Heart left ventricle (tissue), 16 donors: ENCODE measurements at regions not wholly inside any gene's neighbourhood (a gene's known extent, or its start where the extent isn't known, plus 50 kb on each side); places are given as distances from the start of the nearest gene placed in this dataset.

Experiments used
- ATAC-seq, 4 donors: fragments of 200-7000 bp; cut with Tn5 transposase; one replicate each; pipeline ENCODE4 v1.9.1; 2020 to 2022; ENCODE audit warnings: moderate library complexity in 4 of 4, mild to moderate bottlenecking in 3 of 4, moderate number of reproducible peaks in 1 of 4
- DNase-seq, 5 donors: peaks; one replicate each; pipeline ENCODE4 v3.0.0-alpha.2; 2020
- H3K27ac ChIP-seq, 12 donors: fragments of 200-600 bp; sonication (generic) in 4 of 12; one replicate each; pipeline versions ENCODE4 v1.5.0 to v1.8.0; 2016 to 2022; ENCODE audit warnings: mild to moderate bottlenecking in 2 of 12
- H3K27me3 ChIP-seq, 9 donors: fragments of 200-600 bp; sonication (generic) in 2 of 9; one replicate each; pipeline versions ENCODE4 v1.5.1 to v1.8.0; 2016 to 2022; ENCODE audit warnings: mild to moderate bottlenecking in 3 of 9
- H3K36me3 ChIP-seq, 9 donors: fragments of 200-600 bp; sonication (generic) in 2 of 9; one replicate each; pipeline versions ENCODE4 v1.5.0 to v1.8.0; 2018 to 2022; ENCODE audit warnings: mild to moderate bottlenecking in 2 of 9
- H3K4me1 ChIP-seq, 12 donors: fragments of 200-600 bp; sonication (generic) in 4 of 12; one replicate each; pipeline versions ENCODE4 v1.5.0 to v1.8.0; 2016 to 2022; ENCODE audit warnings: mild to moderate bottlenecking in 3 of 12
- H3K4me3 ChIP-seq, 12 donors: fragments of 200-600 bp; sonication (generic) in 4 of 12; one replicate each; pipeline versions ENCODE4 v1.5.0 to v1.8.0; 2017 to 2022; ENCODE audit warnings: mild to moderate bottlenecking in 9 of 12, moderate library complexity in 4 of 12
- H3K9me3 ChIP-seq, 12 donors: fragments of 200-600 bp; sonication (generic) in 4 of 12; one replicate each; pipeline versions ENCODE4 v1.5.0 to v1.8.0; 2016 to 2022; ENCODE audit warnings: mild to moderate bottlenecking in 1 of 12
- CTCF ChIP-seq, 12 donors: fragments of 200-600 bp; sonication (generic) in 4 of 12; IDR thresholded peaks; one replicate each; pipeline versions ENCODE4 v1.5.0 to v1.8.0; 2018 to 2022; ENCODE audit warnings: antibody characterized with exemption in 12 of 12, mild to moderate bottlenecking in 5 of 12
- POLR2A ChIP-seq, 2 donors: fragments of 450-650 bp; IDR thresholded peaks; one replicate each; pipeline ENCODE4 v1.6.1; 2017; ENCODE audit warnings: antibody characterized with exemption in 2 of 2, mild to moderate bottlenecking in 2 of 2, moderate library complexity in 2 of 2
- WGBS, 4 donors: extraction: QIAGEN DNeasy Blood & Tissue Kit in 2 of 4; methylation state at CpG; one replicate each; pipeline versions ENCODE4 v1.1.5 to v1.1.7; 2013 to 2018; 5-methylcytosine and 5-hydroxymethylcytosine counted together
- intact Hi-C, 10 donors: fragments of 100-400 bp; cut with DNase I; formaldehyde crosslinking; loops; one replicate each; pipeline versions ENCODE4 v1.11.1 to v1.14.2; 2022
- donor health status: ischemic (EF 13 %, LVEDD 7.1; RV severe dilation, severe dysfunction).
- donor health status: healthy with polysubstance abuse.
- donor health status: DM: no; HTN: yes; CAD: no.
- donor health status: DM: no; HTN: no; CAD: no.
- donor health status: ischemic (EF 25% LVEDD 6.9; RV normal size, moderate dysfunction).
- donor health status: ischemic (EF 25% LVEDD 5.7; RV mildly dilated, moderate dysfunction).
- donor health status: healthy.
- donor health status: DM: yes; HTN: yes; CAD: no.
- donor health status: ischemic (EF 35%, LVEDD 5.7; RV mildly dilated, moderate dysfunction).
- donor health status: nonischemic (EF 11% LVEDD 7.7; RV severe dilation, severe dysfunction).
- donor health status: DM: yes; HTN: yes; CAD: no.
- donor health status: PGD.
- donor health status: ischemic (EF 29% LVEDD 5.4; RV normal size, mild dysfunction).
- donor health status: nonischemic (EF 23%, LVEDD 6.1; RV moderate dilation, normal function).

GRCh38 chr3:187845826-187846225 lies 100.6 kb upstream of the BCL6 start:
- Histone ChIP-seq H3K36me3 (no peaks in the 10 kb centered on the region), H3K4me1 (peaks cover 0 to 12% (median 0%) of the 10 kb centered on the region in 12 donors), H3K9me3 (no peaks in the 10 kb centered on the region), H3K4me3 (no peak overlapping the region), H3K27ac (no peak overlapping the region), H3K27me3 (no peaks in the 10 kb centered on the region)
- WGBS, 4 donors = 78 to 87% (median 83%) methylated on average over 4 of the region's 4 CpGs
- no peak for DNase-seq
- no peak for ATAC-seq
- intact Hi-C loops = no loop called here
- TF ChIP-seq POLR2A (IDR thresholded peaks at IDR 0.05) = no peak
- TF ChIP-seq CTCF (IDR thresholded peaks at IDR 0.05) = no peak

- DNase-seq = no peak
- Histone ChIP-seq H3K27me3 (no peaks in the 10 kb centered on the region), H3K36me3 (no peaks in the 10 kb centered on the region), H3K9me3 (no peaks in the 10 kb centered on the region), H3K27ac (no peak overlapping the region), H3K4me3 (no peak overlapping the region), H3K4me1 (peaks cover 0 to 18% (median 0%) of the 10 kb centered on the region in 12 donors)
- intact Hi-C loops = no loop called here
- no peak for ATAC-seq
- TF ChIP-seq POLR2A (IDR thresholded peaks at IDR 0.05) = no peak
- no peak for TF ChIP-seq CTCF (IDR thresholded peaks at IDR 0.05)
- 86 to 93% (median 92%) methylated on average over 1 of the region's 1 CpG for WGBS, 4 donors
Measured at GRCh38 chr3:187848401-187848800, 103.1 kb upstream of the BCL6 start.

GRCh38 chr3:187849016-187849654 lies 103.9 kb upstream of the BCL6 start:
- no peak overlapping the region for H3K27ac ChIP-seq

More at GRCh38 chr3:187849016-187849654, 103.9 kb upstream of the BCL6 start:
- TF ChIP-seq CTCF (IDR thresholded peaks at IDR 0.05) (no peak), POLR2A (IDR thresholded peaks at IDR 0.05) (no peak)
- no peaks in the 10 kb centered on the region for H3K9me3 ChIP-seq
- no peak for DNase-seq
- no peaks in the 10 kb centered on the region for H3K36me3 ChIP-seq
- peaks cover 0 to 18% (median 0%) of the 10 kb centered on the region in 12 donors for H3K4me1 ChIP-seq
- intact Hi-C loops = no loop called here
- H3K4me3 ChIP-seq = no peak overlapping the region
- no peak for ATAC-seq
- H3K27me3 ChIP-seq = no peaks in the 10 kb centered on the region
- 80 to 87% (median 84%) methylated on average over 5 to 6 of the region's 6 CpGs for WGBS, 4 donors
